Stomach (tissue), 8 donors: ENCODE measurements at regions not wholly inside any gene's neighbourhood (a gene's known extent, or its start where the extent isn't known, plus 50 kb on each side); places are given as distances from the start of the nearest gene placed in this dataset.
A peak's percentile ranks its signal among the peaks of the same experiment; 100 is the strongest.

Experiments
- DNase-seq, 2 donors: peaks; one replicate each; pipeline versions ENCODE4 v3.0.0 to v3.0.0-alpha.2; 2013 to 2019
- H3K27ac ChIP-seq, 5 donors: fragments of 200-600 bp in 4 of 5; sonication (generic) in 4 of 5; one replicate each; pipeline ENCODE4 v1.5.1; 2013 to 2019; ENCODE audit warnings: mild to moderate bottlenecking in 1 of 5, moderate library complexity in 1 of 5
- H3K27me3 ChIP-seq, 3 donors: fragments of 200-600 bp; sonication (generic); one replicate each; pipeline ENCODE4 v1.5.1; 2017 to 2019; ENCODE audit warnings: mixed run types in 1 of 3
- H3K36me3 ChIP-seq, 4 donors: fragments of 200-600 bp; sonication (generic); 1 replicate in 3 of 4; 2 replicates in 1 of 4; pipeline ENCODE4 v1.5.1; 2016 to 2019
- H3K4me1 ChIP-seq, 4 donors: fragments of 200-600 bp; sonication (generic); one replicate each; pipeline ENCODE4 v1.5.1; 2016 to 2019
- H3K4me3 ChIP-seq, 4 donors: fragments of 200-600 bp; sonication (generic) in 3 of 4; one replicate each; pipeline ENCODE4 v1.5.1; 2016 to 2019; ENCODE audit warnings: mild to moderate bottlenecking in 1 of 4
- H3K9me3 ChIP-seq, 4 donors: fragments of 200-600 bp; sonication (generic); one replicate each; pipeline ENCODE4 v1.5.1; 2016 to 2019
- EP300 ChIP-seq: sonication (generic); formaldehyde crosslinking; IDR thresholded peaks from one replicate; pipeline ENCODE4 v1.6.1; 2017; ENCODE audit warnings: antibody characterized with exemption
- POLR2A ChIP-seq, 4 donors: fragments of 450-650 bp; IDR thresholded peaks; one replicate each; pipeline ENCODE4 v1.6.1; 2016; ENCODE audit warnings: antibody characterized with exemption in 4 of 4, control low read depth in 2 of 4, mild to moderate bottlenecking in 1 of 4, moderate library complexity in 1 of 4
- POLR2AphosphoS5 ChIP-seq, 3 donors: sonication (generic); formaldehyde crosslinking; IDR thresholded peaks; one replicate each; pipeline ENCODE4 v1.6.1; 2016; ENCODE audit warnings: antibody characterized with exemption in 3 of 3
- WGBS, 5 donors: extraction: QIAGEN DNeasy Blood & Tissue Kit in 3 of 5; methylation state at CpG; one replicate each; pipeline versions ENCODE4 v1.1.5 to v1.1.7; 2013 to 2018; 5-methylcytosine and 5-hydroxymethylcytosine counted together
- intact Hi-C: fragments of 100-400 bp; cut with DNase I; formaldehyde crosslinking; loops from one replicate; pipeline ENCODE4 v1.15.1; 2023; ENCODE audit warnings: low total_unique reads
- TF ChIP-seq, protein P1 (sequence below), 7 experiments: fragments of 450-650 bp in 4 of 7; fragments of 200-600 bp in 3 of 7; sonication (generic) in 3 of 7; IDR thresholded peaks; one replicate each; pipeline ENCODE4 v1.5.1; 2016 to 2019; ENCODE audit warnings: antibody characterized with exemption in 7 of 7, control low read depth in 2 of 7, mild to moderate bottlenecking in 1 of 7
- donor health status: healthy with polysubstance abuse.
- donor health status: Bipolar disorder and iron deficiency.
- donor health status: healthy.

DNA sequence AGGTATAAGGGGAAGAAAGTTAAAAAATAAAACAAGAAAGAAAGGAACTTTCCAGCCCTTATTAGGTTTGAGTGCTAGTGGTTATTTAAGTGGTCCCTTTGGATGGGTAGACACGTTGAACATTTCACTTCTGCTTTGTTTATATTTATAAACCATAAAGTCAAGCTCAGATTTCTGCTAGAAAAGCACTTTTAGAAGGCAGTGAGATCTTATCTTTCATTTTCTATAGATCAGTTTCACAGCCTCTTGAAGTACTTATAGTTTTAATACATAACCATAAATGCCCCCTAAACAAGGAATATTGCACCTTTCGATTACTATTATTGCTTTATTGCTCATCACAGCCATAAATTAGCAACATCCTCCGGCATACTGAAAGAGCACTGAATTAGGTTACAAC is 446.8 kb upstream of the PLXNA2 start:
- Histone ChIP-seq H3K9me3 (peaks cover 0 to 10% (median 3%) of the 10 kb centered on the region in 4 donors), H3K27me3 (no peaks in the 10 kb centered on the region), H3K36me3 (no peaks in the 10 kb centered on the region), H3K4me3 (no peak overlapping the region), H3K27ac (no peak overlapping the region), H3K4me1 (no peaks in the 10 kb centered on the region)
- no peak for DNase-seq
- intact Hi-C loops = no loop called here
- TF ChIP-seq POLR2AphosphoS5 (IDR thresholded peaks at IDR 0.05) = no peak
- TF ChIP-seq, protein P1, sequence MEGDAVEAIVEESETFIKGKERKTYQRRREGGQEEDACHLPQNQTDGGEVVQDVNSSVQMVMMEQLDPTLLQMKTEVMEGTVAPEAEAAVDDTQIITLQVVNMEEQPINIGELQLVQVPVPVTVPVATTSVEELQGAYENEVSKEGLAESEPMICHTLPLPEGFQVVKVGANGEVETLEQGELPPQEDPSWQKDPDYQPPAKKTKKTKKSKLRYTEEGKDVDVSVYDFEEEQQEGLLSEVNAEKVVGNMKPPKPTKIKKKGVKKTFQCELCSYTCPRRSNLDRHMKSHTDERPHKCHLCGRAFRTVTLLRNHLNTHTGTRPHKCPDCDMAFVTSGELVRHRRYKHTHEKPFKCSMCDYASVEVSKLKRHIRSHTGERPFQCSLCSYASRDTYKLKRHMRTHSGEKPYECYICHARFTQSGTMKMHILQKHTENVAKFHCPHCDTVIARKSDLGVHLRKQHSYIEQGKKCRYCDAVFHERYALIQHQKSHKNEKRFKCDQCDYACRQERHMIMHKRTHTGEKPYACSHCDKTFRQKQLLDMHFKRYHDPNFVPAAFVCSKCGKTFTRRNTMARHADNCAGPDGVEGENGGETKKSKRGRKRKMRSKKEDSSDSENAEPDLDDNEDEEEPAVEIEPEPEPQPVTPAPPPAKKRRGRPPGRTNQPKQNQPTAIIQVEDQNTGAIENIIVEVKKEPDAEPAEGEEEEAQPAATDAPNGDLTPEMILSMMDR (IDR thresholded peaks at IDR 0.05) = no peak
- TF ChIP-seq POLR2A (IDR thresholded peaks at IDR 0.05) = no peak
- TF ChIP-seq EP300 = no peak
- WGBS, 5 donors = 66 to 80% (median 72%) methylated on average over 3 of the region's 3 CpGs

DNA sequence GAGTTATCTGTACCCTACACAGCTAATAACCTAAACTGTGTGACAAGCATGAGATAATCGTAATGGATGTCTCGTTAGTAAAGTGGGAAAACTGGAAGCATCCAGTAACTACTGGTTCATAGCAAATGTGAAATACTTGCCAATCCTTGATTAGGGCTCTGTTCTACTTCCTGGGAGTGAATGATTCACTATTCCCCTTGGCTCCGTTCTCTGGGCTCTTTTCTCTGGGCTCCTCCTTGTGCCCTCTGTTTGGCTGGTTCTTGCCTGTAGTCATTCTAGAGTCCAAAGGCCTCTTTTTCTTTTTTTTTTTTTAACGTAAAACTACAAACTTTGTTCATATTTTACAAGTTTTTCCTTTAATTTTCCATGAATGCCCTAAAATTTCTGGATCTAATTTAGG is 465.8 kb upstream of the PLXNA2 start:
- Histone ChIP-seq H3K4me3 (no peak overlapping the region), H3K36me3 (no peaks in the 10 kb centered on the region), H3K27me3 (no peaks in the 10 kb centered on the region), H3K9me3 (no peaks in the 10 kb centered on the region), H3K27ac (no peak overlapping the region), H3K4me1 (no peaks in the 10 kb centered on the region)
- 67 to 77% (median 71%) methylated on average over 4 of the region's 4 CpGs for WGBS, 5 donors
- no peak for DNase-seq
- intact Hi-C loops = no loop called here
- TF ChIP-seq POLR2AphosphoS5 (IDR thresholded peaks at IDR 0.05) (no peak), POLR2A (IDR thresholded peaks at IDR 0.05) (no peak), EP300 (no peak)
- TF ChIP-seq, protein P1 (IDR thresholded peaks at IDR 0.05) = no peak

DNA sequence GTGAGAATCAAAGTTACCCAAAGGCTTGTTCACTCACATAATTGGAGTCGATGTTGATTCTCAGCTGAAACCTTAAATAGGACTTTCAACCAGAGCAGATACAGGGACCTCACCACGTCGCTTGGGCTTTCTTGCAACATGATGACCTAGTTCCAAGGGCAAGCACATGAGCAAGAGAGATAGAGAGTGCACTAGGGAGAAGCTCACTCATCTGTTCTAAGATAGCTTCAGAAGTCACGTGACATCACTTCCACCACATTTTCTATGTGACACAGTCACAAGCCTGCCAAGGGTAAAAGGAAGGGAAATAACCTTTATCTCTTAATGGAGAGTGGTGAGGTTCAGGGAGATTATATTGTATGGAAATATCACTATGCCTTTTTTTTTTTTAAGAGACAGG is 470.1 kb upstream of the PLXNA2 start:
- intact Hi-C loops = no loop called here
- WGBS, 5 donors = 81 to 88% (median 86%) methylated on average over 4 of the region's 4 CpGs

DNA sequence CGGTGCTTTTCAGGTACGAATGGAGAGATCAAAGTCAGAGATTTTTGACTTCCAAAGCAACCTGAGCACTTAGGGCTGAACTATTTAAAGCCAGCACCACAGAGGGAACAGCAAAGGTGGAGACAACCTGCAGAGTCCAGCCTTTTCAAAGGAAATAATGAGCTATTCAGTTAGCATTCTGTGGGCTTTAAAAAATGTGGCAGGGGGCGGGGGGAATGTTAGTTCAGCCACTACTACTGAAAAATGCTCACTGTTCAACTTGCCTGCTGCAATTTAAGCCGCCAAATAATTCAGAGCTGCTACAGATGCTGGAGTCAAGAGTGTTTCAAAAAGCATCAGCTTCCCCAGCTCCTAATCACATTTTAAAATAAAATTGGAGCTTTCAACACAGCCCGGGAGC is 473.3 kb upstream of the PLXNA2 start:
- no peaks in the 10 kb centered on the region for H3K36me3 ChIP-seq
- H3K27me3 ChIP-seq = no peaks in the 10 kb centered on the region
- peak in 1 of 2 donors; percentile 9 for DNase-seq
- WGBS, 5 donors = 76 to 85% (median 80%) methylated on average over 5 of the region's 5 CpGs
- no peak overlapping the region for H3K4me3 ChIP-seq
- intact Hi-C loops = no loop called here
- H3K9me3 ChIP-seq = peaks cover 0 to 22% (median 16%) of the 10 kb centered on the region in 4 donors
- H3K27ac ChIP-seq = no peak overlapping the region
- H3K4me1 ChIP-seq = no peaks in the 10 kb centered on the region
- TF ChIP-seq EP300 (no peak), POLR2A (IDR thresholded peaks at IDR 0.05) (no peak), POLR2AphosphoS5 (IDR thresholded peaks at IDR 0.05) (no peak)
- TF ChIP-seq, protein P1 (IDR thresholded peaks at IDR 0.05) = no peak

More for the DNA sequence above, 470.1 kb upstream of the PLXNA2 start:
- DNase-seq = peak in 1 of 2 donors; percentile 4
- Histone ChIP-seq H3K4me1 (no peaks in the 10 kb centered on the region), H3K27ac (no peak overlapping the region), H3K4me3 (no peak overlapping the region), H3K9me3 (no peaks in the 10 kb centered on the region), H3K27me3 (no peaks in the 10 kb centered on the region), H3K36me3 (no peaks in the 10 kb centered on the region)
- TF ChIP-seq POLR2AphosphoS5 (IDR thresholded peaks at IDR 0.05) (no peak), EP300 (no peak), POLR2A (IDR thresholded peaks at IDR 0.05) (no peak)
- TF ChIP-seq, protein P1 (IDR thresholded peaks at IDR 0.05) = no peak
